HCT116 (cell line): ENCODE measurements at regions not wholly inside any gene's neighbourhood (a gene's known extent, or its start where the extent isn't known, plus 50 kb on each side); places are given as distances from the start of the nearest gene placed in this dataset.

Experiments
- ATAC-seq: fragments of 200-7000 bp; cut with Tn5 transposase; 2 replicates; pipeline ENCODE4 v1.9.1; 2020; ENCODE audit warnings: mild to moderate bottlenecking, moderate library complexity
- BruUV-seq: library from RNA; stranded (reverse); fragments of 400-500 nt; replicated peaks from 2 replicates; lab custom pipeline; 2021; lab: Mats Ljungman, UMichigan
- CTCF ChIA-PET: fragments of 300-600 bp; sonication (Branson Sonifier 250); formaldehyde crosslinking; loops from one replicate; lab custom pipeline; 2021; ENCODE audit warnings: antibody characterized with exemption; lab: Charles Lee
- POLR2A ChIA-PET: fragments of 300-600, 350-600 bp; sonication (Branson Sonifier 250); formaldehyde crosslinking; loops from one replicate; lab custom pipeline; 2021; ENCODE audit warnings: antibody characterized with exemption; lab: Charles Lee
- RAD21 ChIA-PET, 2 experiments: fragments of 300-600 bp; sonication (Branson Sonifier 250); formaldehyde crosslinking; loops; one replicate each; lab custom pipeline; 2023; ENCODE audit warnings: low total read pairs in 2 of 2; ENCODE audit not compliant: uncharacterized antibody in 2 of 2, unreplicated experiment in 2 of 2, low non-redundant PET in 1 of 2; lab: Charles Lee
- DNase-seq: peaks from one replicate; pipeline ENCODE4 v3.0.0-alpha.2; 2010; ENCODE audit warnings: low read depth, low spot score
- H2AFZ ChIP-seq: fragments of 200-600 bp; shearing (Covaris generic), sonication (generic); 2 replicates; pipeline ENCODE4 v1.6.1; 2017; ENCODE audit warnings: low read depth, mixed run types, mixed read lengths, antibody characterized with exemption, low read length; ENCODE audit not compliant: poor library complexity, severe bottlenecking
- H3K27ac ChIP-seq: 2 replicates; pipeline ENCODE4 v1.5.1; 2012; ENCODE audit warnings: low read depth, low read length
- H3K27me3 ChIP-seq: fragments of 200-600 bp; sonication (generic); 2 replicates; pipeline ENCODE4 v1.6.1; 2016; ENCODE audit warnings: mixed run types, low read length, mixed read lengths; ENCODE audit not compliant: insufficient read depth
- H3K36me3 ChIP-seq, 2 experiments: fragments of 200-500 bp in 1 of 2; fragments of 200-600 bp in 1 of 2; sonication (Bioruptor generic) in 1 of 2; sonication (generic) in 1 of 2; 2 replicates each; pipeline versions ENCODE4 v1.5.1 to v1.6.1; 2014 to 2016; ENCODE audit warnings: low read length in 2 of 2, inconsistent platforms in 1 of 2, mixed read lengths in 1 of 2, mixed run types in 1 of 2; ENCODE audit not compliant: insufficient read depth in 2 of 2, control insufficient read depth in 1 of 2
- H3K4me1 ChIP-seq, 2 experiments: fragments of 200-600 bp in 1 of 2; sonication (generic) in 1 of 2; 2 replicates each; pipeline versions ENCODE4 v1.5.1 to v1.6.1; 2012 to 2017; ENCODE audit warnings: low read length in 2 of 2, inconsistent platforms in 1 of 2, mild to moderate bottlenecking in 1 of 2, mixed read lengths in 1 of 2, mixed run types in 1 of 2, moderate library complexity in 1 of 2; ENCODE audit not compliant: insufficient read depth in 2 of 2, control insufficient read depth in 1 of 2
- H3K4me2 ChIP-seq: fragments of 200-600 bp; sonication (generic); 2 replicates; pipeline ENCODE4 v1.6.1; 2017; ENCODE audit warnings: mixed run types, low read length, mixed read lengths
- H3K4me3 ChIP-seq, 2 experiments: fragments of 200-600 bp in 1 of 2; sonication (generic) in 1 of 2; replicated peaks in 1 of 2; 2 replicates each; pipeline ENCODE4 v1.5.1; 2011 to 2016; ENCODE audit warnings: low read length in 2 of 2, control low read depth in 1 of 2, low read depth in 1 of 2, mild to moderate bottlenecking in 1 of 2, mixed read lengths in 1 of 2, mixed run types in 1 of 2
- H3K79me2 ChIP-seq: fragments of 200-600 bp; sonication (generic); 2 replicates; pipeline ENCODE4 v1.6.1; 2017; ENCODE audit warnings: mild to moderate bottlenecking, mixed run types, low read length, moderate library complexity, mixed read lengths; ENCODE audit not compliant: insufficient read depth
- H3K9ac ChIP-seq: fragments of 200-600 bp; sonication (generic); 2 replicates; pipeline ENCODE4 v1.6.1; 2016; ENCODE audit warnings: low read length, mixed read lengths
- H3K9me2 ChIP-seq: fragments of 200-600 bp; sonication (generic), shearing (Covaris generic); 2 replicates; pipeline ENCODE4 v1.6.1; 2017; ENCODE audit warnings: mixed run types, mild to moderate bottlenecking, moderate library complexity; ENCODE audit not compliant: insufficient read depth
- H3K9me3 ChIP-seq, 2 experiments: fragments of 200-500 bp in 1 of 2; fragments of 200-600 bp in 1 of 2; sonication (Bioruptor generic) in 1 of 2; sonication (generic) in 1 of 2; 2 replicates each; pipeline ENCODE4 v1.6.1; 2014 to 2017; ENCODE audit warnings: low read length in 2 of 2, mixed read lengths in 2 of 2, inconsistent platforms in 1 of 2, low read depth in 1 of 2, mild to moderate bottlenecking in 1 of 2, mixed run types in 1 of 2, moderate library complexity in 1 of 2; ENCODE audit not compliant: control insufficient read depth in 1 of 2, insufficient read depth in 1 of 2
- H4K20me1 ChIP-seq: fragments of 200-600 bp; sonication (generic), shearing (Covaris generic); 2 replicates; pipeline ENCODE4 v1.6.1; 2017; ENCODE audit warnings: mixed run types, mild to moderate bottlenecking, moderate library complexity; ENCODE audit not compliant: insufficient read depth
- CBX3 ChIP-seq: IDR thresholded peaks from 2 replicates; pipeline ENCODE4 v1.6.1; 2012; ENCODE audit warnings: low read depth
- CTCF ChIP-seq, 3 experiments: fragments of 200-600 bp in 1 of 3; sonication (generic) in 1 of 3; IDR thresholded peaks in 2 of 3; conservative IDR thresholded peaks in 1 of 3; 2 replicates each; pipeline ENCODE4 v1.5.1; 2012 to 2017; ENCODE audit warnings: low read depth in 2 of 3, low read length in 2 of 3, antibody characterized with exemption in 1 of 3, borderline replicate concordance in 1 of 3, control low read depth in 1 of 3, mild to moderate bottlenecking in 1 of 3, mixed read lengths in 1 of 3, mixed run types in 1 of 3, moderate library complexity in 1 of 3; ENCODE audit not compliant: insufficient read depth in 1 of 3
- ELF1 ChIP-seq: IDR thresholded peaks from 2 replicates; pipeline ENCODE4 v1.6.1; 2012; ENCODE audit warnings: low read depth, borderline replicate concordance
- JUND ChIP-seq: IDR thresholded peaks from 2 replicates; pipeline ENCODE4 v1.6.1; 2012
- MAX ChIP-seq: IDR thresholded peaks from 2 replicates; pipeline ENCODE4 v1.6.1; 2012
- POLR2A ChIP-seq: IDR thresholded peaks from 2 replicates; pipeline ENCODE4 v1.7.0; 2011; ENCODE audit warnings: borderline replicate concordance; ENCODE audit not compliant: insufficient read depth, insufficient read length; ENCODE audit errors: extremely low read depth
- POLR2AphosphoS5 ChIP-seq: IDR thresholded peaks from 2 replicates; pipeline ENCODE4 v1.6.1; 2011; ENCODE audit warnings: mild to moderate bottlenecking, low read depth, low read length, moderate library complexity
- RAD21 ChIP-seq: IDR thresholded peaks from 2 replicates; pipeline ENCODE4 v1.6.1; 2012; ENCODE audit warnings: low read depth, mild to moderate bottlenecking
- REST ChIP-seq: IDR thresholded peaks from 2 replicates; pipeline ENCODE4 v1.6.1; 2012; ENCODE audit warnings: low read depth
- SIN3A ChIP-seq: IDR thresholded peaks from 2 replicates; pipeline ENCODE4 v1.6.1; 2012; ENCODE audit warnings: low read depth
- SRF ChIP-seq: IDR thresholded peaks from 2 replicates; pipeline ENCODE4 v1.6.1; 2012; ENCODE audit warnings: low read depth
- TCF7L2 ChIP-seq: IDR thresholded peaks from 2 replicates; pipeline ENCODE4 v1.7.0; 2011; ENCODE audit warnings: borderline replicate concordance, inconsistent platforms; ENCODE audit not compliant: insufficient read depth, insufficient read length; ENCODE audit errors: extremely low read depth
- ZBTB33 ChIP-seq: IDR thresholded peaks from 2 replicates; pipeline ENCODE4 v1.6.1; 2011; ENCODE audit warnings: mild to moderate bottlenecking, low read length, moderate library complexity; ENCODE audit not compliant: insufficient replicate concordance; ENCODE audit errors: extremely low read depth
- ZFX ChIP-seq: fragments of 450-650 bp; IDR thresholded peaks from 2 replicates; pipeline ENCODE4 v1.6.1; 2017
- intact Hi-C: fragments of 100-400 bp; cut with micrococcal nuclease; formaldehyde crosslinking; loops from 2 replicates; pipeline ENCODE4 v1.10.0; 2022

GRCh38 chr18:40325988-40326387 is 1629.0 kb upstream of the PIK3C3 start:
- Histone ChIP-seq H3K9me2 (no peaks in the 10 kb centered on the region), H2AFZ (no peak overlapping the region), H3K79me2 (no peaks in the 10 kb centered on the region), H3K36me3 (no peaks in the 10 kb centered on the region), H3K27ac (no peak overlapping the region), H3K27me3 (no peaks in the 10 kb centered on the region), H3K4me3 (no peak overlapping the region), H3K9ac (no peak overlapping the region), H3K4me2 (no peak overlapping the region), H4K20me1 (no peaks in the 10 kb centered on the region; the same call in 1 of the 2 replicates)
- CTCF ChIA-PET, result no interaction called here
- DNase-seq (no peak), ATAC-seq (no peak)
- intact Hi-C loops, result no loop called here
- POLR2A ChIA-PET, result no interaction called here
- RAD21 ChIA-PET, result no interaction called here
- BruUV-seq, result no TSS peak
- TF ChIP-seq JUND (no peak), TCF7L2 (no peak), ZBTB33 (no peak), RAD21 (no peak), SIN3A (no peak), ELF1 (no peak), SRF (no peak)
- TF ChIP-seq, all 23 proteins: peak for 0
- Histone ChIP-seq H3K4me1 (no peaks in the 10 kb centered on the region), H3K9me3 (peaks cover 4% of the 10 kb centered on the region in 2 experiments; a peak in 2 of 4 replicates)

GRCh38 chr18:40314199-40314598 is 1640.8 kb upstream of the PIK3C3 start:
- peaks cover 0 to 6% of the 10 kb centered on the region in 2 experiments; a peak in 2 of 4 replicates for H3K9me3 ChIP-seq
- no peak for ATAC-seq
- TF ChIP-seq MAX (no peak), CBX3 (no peak), REST (no peak), SRF (no peak), POLR2A (no peak), ZFX (no peak), SIN3A (no peak), POLR2AphosphoS5 (no peak), CTCF (IDR thresholded peaks at IDR 0.05 in 2 of 3, conservative IDR thresholded peaks at IDR 0.05 in 1 of 3; ENCODE audit: borderline replicate concordance in 1 of 3, insufficient read depth in 1 of 3, low read depth in 2 of 3, low read length in 2 of 3) (no peak)

More at GRCh38 chr18:40314199-40314598, 1640.8 kb upstream of the PIK3C3 start:
- no peak for DNase-seq
- no peaks in the 10 kb centered on the region for H4K20me1 ChIP-seq
- no peak overlapping the region for H3K27ac ChIP-seq
- no peaks in the 10 kb centered on the region for H3K4me1 ChIP-seq
- no peak overlapping the region for H3K4me3 ChIP-seq
- H3K4me2 ChIP-seq, result no peak overlapping the region
- H3K9me2 ChIP-seq, result no peaks in the 10 kb centered on the region
- ChIA-PET CTCF (no interaction called here), POLR2A (no interaction called here), RAD21 (no interaction called here)
- intact Hi-C loops, result no loop called here
- H3K79me2 ChIP-seq, result no peaks in the 10 kb centered on the region
- H2AFZ ChIP-seq, result no peak overlapping the region
- H3K9ac ChIP-seq, result no peak overlapping the region
- no peaks in the 10 kb centered on the region for H3K36me3 ChIP-seq
- no peaks in the 10 kb centered on the region for H3K27me3 ChIP-seq
- no TSS peak for BruUV-seq
